ENCODE measurements at regions not wholly inside any gene's neighbourhood (a gene's known extent, or its start where the extent isn't known, plus 50 kb on each side); places are given as distances from the start of the nearest gene placed in this dataset.

- TF ChIP-seq, protein P1, sequence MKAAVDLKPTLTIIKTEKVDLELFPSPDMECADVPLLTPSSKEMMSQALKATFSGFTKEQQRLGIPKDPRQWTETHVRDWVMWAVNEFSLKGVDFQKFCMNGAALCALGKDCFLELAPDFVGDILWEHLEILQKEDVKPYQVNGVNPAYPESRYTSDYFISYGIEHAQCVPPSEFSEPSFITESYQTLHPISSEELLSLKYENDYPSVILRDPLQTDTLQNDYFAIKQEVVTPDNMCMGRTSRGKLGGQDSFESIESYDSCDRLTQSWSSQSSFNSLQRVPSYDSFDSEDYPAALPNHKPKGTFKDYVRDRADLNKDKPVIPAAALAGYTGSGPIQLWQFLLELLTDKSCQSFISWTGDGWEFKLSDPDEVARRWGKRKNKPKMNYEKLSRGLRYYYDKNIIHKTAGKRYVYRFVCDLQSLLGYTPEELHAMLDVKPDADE (IDR thresholded peaks at IDR 0.05): no peak
- TF ChIP-seq EZH2phosphoT487 (IDR thresholded peaks at IDR 0.05; ENCODE audit: unreplicated experiment) (no peak), NANOG (IDR thresholded peaks at IDR 0.05; ENCODE audit: borderline replicate concordance) (no peak), CREB1 (CRISPR knock-in tag; IDR thresholded peaks at IDR 0.05; ENCODE audit: low read depth) (no peak), ZNF114 (CRISPR knock-in tag; IDR thresholded peaks at IDR 0.05) (no peak)
- TF ChIP-seq, protein P2, sequence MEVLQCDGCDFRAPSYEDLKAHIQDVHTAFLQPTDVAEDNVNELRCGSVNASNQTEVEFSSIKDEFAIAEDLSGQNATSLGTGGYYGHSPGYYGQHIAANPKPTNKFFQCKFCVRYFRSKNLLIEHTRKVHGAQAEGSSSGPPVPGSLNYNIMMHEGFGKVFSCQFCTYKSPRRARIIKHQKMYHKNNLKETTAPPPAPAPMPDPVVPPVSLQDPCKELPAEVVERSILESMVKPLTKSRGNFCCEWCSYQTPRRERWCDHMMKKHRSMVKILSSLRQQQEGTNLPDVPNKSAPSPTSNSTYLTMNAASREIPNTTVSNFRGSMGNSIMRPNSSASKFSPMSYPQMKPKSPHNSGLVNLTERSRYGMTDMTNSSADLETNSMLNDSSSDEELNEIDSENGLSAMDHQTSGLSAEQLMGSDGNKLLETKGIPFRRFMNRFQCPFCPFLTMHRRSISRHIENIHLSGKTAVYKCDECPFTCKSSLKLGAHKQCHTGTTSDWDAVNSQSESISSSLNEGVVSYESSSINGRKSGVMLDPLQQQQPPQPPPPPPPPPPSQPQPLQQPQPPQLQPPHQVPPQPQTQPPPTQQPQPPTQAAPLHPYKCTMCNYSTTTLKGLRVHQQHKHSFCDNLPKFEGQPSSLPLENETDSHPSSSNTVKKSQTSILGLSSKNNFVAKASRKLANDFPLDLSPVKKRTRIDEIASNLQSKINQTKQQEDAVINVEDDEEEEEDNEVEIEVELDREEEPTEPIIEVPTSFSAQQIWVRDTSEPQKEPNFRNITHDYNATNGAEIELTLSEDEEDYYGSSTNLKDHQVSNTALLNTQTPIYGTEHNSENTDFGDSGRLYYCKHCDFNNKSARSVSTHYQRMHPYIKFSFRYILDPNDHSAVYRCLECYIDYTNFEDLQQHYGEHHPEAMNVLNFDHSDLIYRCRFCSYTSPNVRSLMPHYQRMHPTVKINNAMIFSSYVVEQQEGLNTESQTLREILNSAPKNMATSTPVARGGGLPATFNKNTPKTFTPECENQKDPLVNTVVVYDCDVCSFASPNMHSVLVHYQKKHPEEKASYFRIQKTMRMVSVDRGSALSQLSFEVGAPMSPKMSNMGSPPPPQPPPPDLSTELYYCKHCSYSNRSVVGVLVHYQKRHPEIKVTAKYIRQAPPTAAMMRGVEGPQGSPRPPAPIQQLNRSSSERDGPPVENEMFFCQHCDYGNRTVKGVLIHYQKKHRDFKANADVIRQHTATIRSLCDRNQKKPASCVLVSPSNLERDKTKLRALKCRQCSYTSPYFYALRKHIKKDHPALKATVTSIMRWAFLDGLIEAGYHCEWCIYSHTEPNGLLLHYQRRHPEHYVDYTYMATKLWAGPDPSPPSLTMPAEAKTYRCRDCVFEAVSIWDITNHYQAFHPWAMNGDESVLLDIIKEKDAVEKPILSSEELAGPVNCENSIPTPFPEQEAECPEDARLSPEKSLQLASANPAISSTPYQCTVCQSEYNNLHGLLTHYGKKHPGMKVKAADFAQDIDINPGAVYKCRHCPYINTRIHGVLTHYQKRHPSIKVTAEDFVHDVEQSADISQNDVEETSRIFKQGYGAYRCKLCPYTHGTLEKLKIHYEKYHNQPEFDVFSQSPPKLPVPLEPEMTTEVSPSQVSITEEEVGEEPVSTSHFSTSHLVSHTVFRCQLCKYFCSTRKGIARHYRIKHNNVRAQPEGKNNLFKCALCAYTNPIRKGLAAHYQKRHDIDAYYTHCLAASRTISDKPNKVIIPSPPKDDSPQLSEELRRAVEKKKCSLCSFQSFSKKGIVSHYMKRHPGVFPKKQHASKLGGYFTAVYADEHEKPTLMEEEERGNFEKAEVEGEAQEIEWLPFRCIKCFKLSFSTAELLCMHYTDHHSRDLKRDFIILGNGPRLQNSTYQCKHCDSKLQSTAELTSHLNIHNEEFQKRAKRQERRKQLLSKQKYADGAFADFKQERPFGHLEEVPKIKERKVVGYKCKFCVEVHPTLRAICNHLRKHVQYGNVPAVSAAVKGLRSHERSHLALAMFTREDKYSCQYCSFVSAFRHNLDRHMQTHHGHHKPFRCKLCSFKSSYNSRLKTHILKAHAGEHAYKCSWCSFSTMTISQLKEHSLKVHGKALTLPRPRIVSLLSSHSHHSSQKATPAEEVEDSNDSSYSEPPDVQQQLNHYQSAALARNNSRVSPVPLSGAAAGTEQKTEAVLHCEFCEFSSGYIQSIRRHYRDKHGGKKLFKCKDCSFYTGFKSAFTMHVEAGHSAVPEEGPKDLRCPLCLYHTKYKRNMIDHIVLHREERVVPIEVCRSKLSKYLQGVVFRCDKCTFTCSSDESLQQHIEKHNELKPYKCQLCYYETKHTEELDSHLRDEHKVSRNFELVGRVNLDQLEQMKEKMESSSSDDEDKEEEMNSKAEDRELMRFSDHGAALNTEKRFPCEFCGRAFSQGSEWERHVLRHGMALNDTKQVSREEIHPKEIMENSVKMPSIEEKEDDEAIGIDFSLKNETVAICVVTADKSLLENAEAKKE (CRISPR knock-in tag; IDR thresholded peaks at IDR 0.05): no peak
Measured at GRCh38 chr4:30535255-30535654, 184.9 kb upstream of the PCDH7 start (continued).

GRCh38 chr4:30536231-30536630 lies 183.9 kb upstream of the PCDH7 start:
- H3K4me2 ChIP-seq: no peak overlapping the region
- no peak for ATAC-seq
- H3K9me3 Mint-ChIP-seq: no peaks in the 10 kb centered on the region
- TF ChIP-seq CTCF (conservative IDR thresholded peaks at IDR 0.05; ENCODE audit: low read depth in 2 of 2): no peak
- TF ChIP-seq CREB1 (CRISPR knock-in tag; IDR thresholded peaks at IDR 0.05; ENCODE audit: low read depth): no peak
- TF ChIP-seq, protein P1 (IDR thresholded peaks at IDR 0.05): no peak
- no peak for TF ChIP-seq EZH2 (IDR thresholded peaks at IDR 0.05; ENCODE audit: low read depth, unreplicated experiment)
- TF ChIP-seq, protein P3, sequence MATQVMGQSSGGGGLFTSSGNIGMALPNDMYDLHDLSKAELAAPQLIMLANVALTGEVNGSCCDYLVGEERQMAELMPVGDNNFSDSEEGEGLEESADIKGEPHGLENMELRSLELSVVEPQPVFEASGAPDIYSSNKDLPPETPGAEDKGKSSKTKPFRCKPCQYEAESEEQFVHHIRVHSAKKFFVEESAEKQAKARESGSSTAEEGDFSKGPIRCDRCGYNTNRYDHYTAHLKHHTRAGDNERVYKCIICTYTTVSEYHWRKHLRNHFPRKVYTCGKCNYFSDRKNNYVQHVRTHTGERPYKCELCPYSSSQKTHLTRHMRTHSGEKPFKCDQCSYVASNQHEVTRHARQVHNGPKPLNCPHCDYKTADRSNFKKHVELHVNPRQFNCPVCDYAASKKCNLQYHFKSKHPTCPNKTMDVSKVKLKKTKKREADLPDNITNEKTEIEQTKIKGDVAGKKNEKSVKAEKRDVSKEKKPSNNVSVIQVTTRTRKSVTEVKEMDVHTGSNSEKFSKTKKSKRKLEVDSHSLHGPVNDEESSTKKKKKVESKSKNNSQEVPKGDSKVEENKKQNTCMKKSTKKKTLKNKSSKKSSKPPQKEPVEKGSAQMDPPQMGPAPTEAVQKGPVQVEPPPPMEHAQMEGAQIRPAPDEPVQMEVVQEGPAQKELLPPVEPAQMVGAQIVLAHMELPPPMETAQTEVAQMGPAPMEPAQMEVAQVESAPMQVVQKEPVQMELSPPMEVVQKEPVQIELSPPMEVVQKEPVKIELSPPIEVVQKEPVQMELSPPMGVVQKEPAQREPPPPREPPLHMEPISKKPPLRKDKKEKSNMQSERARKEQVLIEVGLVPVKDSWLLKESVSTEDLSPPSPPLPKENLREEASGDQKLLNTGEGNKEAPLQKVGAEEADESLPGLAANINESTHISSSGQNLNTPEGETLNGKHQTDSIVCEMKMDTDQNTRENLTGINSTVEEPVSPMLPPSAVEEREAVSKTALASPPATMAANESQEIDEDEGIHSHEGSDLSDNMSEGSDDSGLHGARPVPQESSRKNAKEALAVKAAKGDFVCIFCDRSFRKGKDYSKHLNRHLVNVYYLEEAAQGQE (IDR thresholded peaks at IDR 0.05; ENCODE audit: unreplicated experiment): no peak
- no peak for TF ChIP-seq ZNF331 (CRISPR knock-in tag; IDR thresholded peaks at IDR 0.05; ENCODE audit: low read depth)
- TF ChIP-seq STAT1 (IDR thresholded peaks at IDR 0.05; ENCODE audit: unreplicated experiment): no peak
- TF ChIP-seq ZNF114 (CRISPR knock-in tag; IDR thresholded peaks at IDR 0.05): no peak
- TF ChIP-seq POLR2AphosphoS5 (IDR thresholded peaks at IDR 0.05; ENCODE audit: low read depth): no peak

More at GRCh38 chr4:30536231-30536630, 183.9 kb upstream of the PCDH7 start:
- Mint-ChIP-seq H3K27ac (no peak overlapping the region), H3K36me3 (ENCODE audit: low read depth) (no peaks in the 10 kb centered on the region), H3K27me3 (ENCODE audit: insufficient read depth, low read depth, poor library complexity) (no peaks in the 10 kb centered on the region), H3K4me1 (no peaks in the 10 kb centered on the region), H3K4me3 (no peak overlapping the region)
- Histone ChIP-seq H3K79me2 (replicated peaks; ENCODE audit: insufficient read depth) (no peaks in the 10 kb centered on the region), H3K27me3 (ENCODE audit: insufficient read depth) (no peaks in the 10 kb centered on the region), H3K9me2 (ENCODE audit: insufficient read depth) (peaks cover 8% of the 10 kb centered on the region; the same call in 1 of the 2 replicates), H3K4me3 (no peak overlapping the region), H3K4me1 (ENCODE audit: insufficient read depth) (no peaks in the 10 kb centered on the region), H3K27ac (ENCODE audit: low read depth) (no peak overlapping the region), H3F3A (replicated peaks; ENCODE audit: low read depth) (no peaks in the 10 kb centered on the region), H3K36me3 (ENCODE audit: insufficient read depth) (no peaks in the 10 kb centered on the region), H4K20me1 (replicated peaks; ENCODE audit: insufficient read depth) (no peaks in the 10 kb centered on the region), H2AFZ (no peak overlapping the region)
- no peak for DNase-seq (ENCODE audit: low spot score)
